Activated CD4-positive, alpha-beta T cell treated with anti-CD3 and anti-CD28 coated beads, Interleukin-2, amount 10 ng/mL, durations not matched to agents 7 days and 5 days (primary cell): ENCODE measurements at regions not wholly inside any gene's neighbourhood (a gene's known extent, or its start where the extent isn't known, plus 50 kb on each side); places are given as distances from the start of the nearest gene placed in this dataset.
"Not testable (repeated sequence)": the region's sequence is repeated elsewhere in the genome, so short reads cannot be mapped to it uniquely, and the experiment has no call there.

Experiments
- CTCF ChIA-PET: fragments of 350-600 bp; sonication (Branson Sonifier 250); formaldehyde crosslinking; loops from one replicate; lab custom pipeline; 2021; ENCODE audit warnings: antibody characterized with exemption; lab: Charles Lee
- POLR2A ChIA-PET: fragments of 350-600 bp; sonication (Branson Sonifier 250); formaldehyde crosslinking; loops from one replicate; lab custom pipeline; 2021; ENCODE audit warnings: antibody characterized with exemption; lab: Charles Lee
- DNase-seq: peaks from one replicate; pipeline ENCODE4 v3.0.0-alpha.2; 2020
- H3K27ac Mint-ChIP-seq: one replicate; pipeline ENCODE4 v1.8.0; 2021; ENCODE audit warnings: mild to moderate bottlenecking, moderate library complexity, mixed read lengths
- H3K27me3 Mint-ChIP-seq: one replicate; pipeline ENCODE4 v1.8.0; 2021; ENCODE audit warnings: mixed read lengths
- H3K36me3 Mint-ChIP-seq: one replicate; pipeline ENCODE4 v1.8.0; 2021; ENCODE audit warnings: low read depth, mixed read lengths
- H3K4me1 Mint-ChIP-seq: one replicate; pipeline ENCODE4 v1.8.0; 2021; ENCODE audit warnings: mixed read lengths
- H3K4me3 Mint-ChIP-seq: one replicate; pipeline ENCODE4 v1.8.0; 2021; ENCODE audit warnings: mild to moderate bottlenecking, moderate library complexity, mixed read lengths
- H3K9me3 Mint-ChIP-seq: one replicate; pipeline ENCODE4 v1.8.0; 2021; ENCODE audit warnings: mixed read lengths

DNA sequence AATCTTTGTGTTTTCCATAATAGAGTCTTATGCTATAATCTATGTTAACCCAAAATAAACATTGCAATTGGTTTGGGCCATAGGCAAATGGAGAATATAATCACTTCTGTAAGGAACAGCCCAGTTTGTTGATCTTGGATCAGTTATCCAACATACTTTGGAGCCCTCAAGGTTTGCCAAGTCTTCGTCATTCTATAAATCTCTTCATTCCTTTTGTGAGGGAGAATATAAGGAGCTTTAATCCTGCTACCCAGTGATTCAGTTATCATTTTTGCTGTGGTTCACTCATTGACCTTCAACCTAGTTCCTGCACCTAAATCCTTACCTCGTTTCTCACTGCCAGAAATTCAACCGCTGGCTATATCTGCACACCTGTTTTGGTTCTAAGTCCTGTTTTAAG, 500.3 kb upstream of the PTCHD4 start:
- CTCF ChIA-PET, result no interaction called here
- peaks cover 3% of the 10 kb centered on the region for H3K9me3 Mint-ChIP-seq
- no peak overlapping the region for H3K4me3 Mint-ChIP-seq
- POLR2A ChIA-PET, result no interaction called here
- no peak for DNase-seq
- H3K27me3 Mint-ChIP-seq, result no peaks in the 10 kb centered on the region
- no peaks in the 10 kb centered on the region for H3K36me3 Mint-ChIP-seq
- H3K27ac Mint-ChIP-seq, result no peak overlapping the region
- H3K4me1 Mint-ChIP-seq, result no peaks in the 10 kb centered on the region

DNA sequence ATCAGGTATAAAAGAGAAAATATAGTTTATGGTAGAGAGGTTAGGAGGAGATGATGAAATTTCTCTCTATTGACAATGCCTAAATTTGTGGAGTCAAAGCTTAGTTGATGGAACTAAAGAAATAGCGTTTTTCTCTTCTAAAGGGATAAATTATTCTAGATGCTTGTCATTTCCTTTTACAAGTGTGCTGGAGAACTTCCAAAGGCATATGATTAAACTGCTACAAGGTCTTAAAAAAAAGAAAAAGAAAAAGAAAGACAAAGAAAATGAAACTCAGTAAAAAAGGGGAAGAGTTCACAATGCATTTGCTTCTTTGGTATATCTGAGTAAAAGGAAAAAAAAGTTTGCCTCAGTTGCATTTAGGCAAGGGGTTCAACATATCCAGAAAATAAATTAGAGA, 499.8 kb upstream of the PTCHD4 start:
- Mint-ChIP-seq H3K36me3 (no peaks in the 10 kb centered on the region), H3K4me3 (no peak overlapping the region), H3K9me3 (peaks cover 3% of the 10 kb centered on the region), H3K4me1 (no peaks in the 10 kb centered on the region), H3K27me3 (no peaks in the 10 kb centered on the region), H3K27ac (no peak overlapping the region)
- no peak for DNase-seq
- ChIA-PET CTCF (no interaction called here), POLR2A (no interaction called here)

DNA sequence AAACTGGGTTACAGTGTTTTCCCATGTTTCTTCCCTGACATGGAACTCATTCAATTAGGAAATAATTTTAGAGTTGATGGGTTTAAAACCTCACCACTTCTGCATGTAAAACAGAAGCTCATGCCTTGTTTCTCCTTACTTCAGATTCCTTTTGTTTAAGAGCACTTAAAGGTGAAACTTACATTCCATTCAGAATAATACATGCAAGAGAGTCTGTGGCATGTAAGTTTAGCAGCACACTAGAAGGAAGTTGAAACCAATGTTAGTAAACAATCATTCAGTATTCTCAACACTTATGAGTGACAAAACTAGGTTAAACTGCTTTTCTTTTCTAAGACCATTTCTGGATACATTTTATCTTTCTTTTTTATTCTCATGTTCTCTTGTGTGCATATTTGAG, 495.6 kb upstream of the PTCHD4 start:
- no peaks in the 10 kb centered on the region for H3K36me3 Mint-ChIP-seq
- DNase-seq, result no peak
- no peak overlapping the region for H3K4me3 Mint-ChIP-seq
- H3K27ac Mint-ChIP-seq, result no peak overlapping the region
- CTCF ChIA-PET, result interaction anchor here (0.6 kb wide), 1 partner anchor 70 kb away, joined by 3 read pairs; no protein-coding TSS in a partner anchor
- POLR2A ChIA-PET, result no interaction called here
- H3K4me1 Mint-ChIP-seq, result no peaks in the 10 kb centered on the region
- H3K9me3 Mint-ChIP-seq, result no peaks in the 10 kb centered on the region
- H3K27me3 Mint-ChIP-seq, result no peaks in the 10 kb centered on the region

DNA sequence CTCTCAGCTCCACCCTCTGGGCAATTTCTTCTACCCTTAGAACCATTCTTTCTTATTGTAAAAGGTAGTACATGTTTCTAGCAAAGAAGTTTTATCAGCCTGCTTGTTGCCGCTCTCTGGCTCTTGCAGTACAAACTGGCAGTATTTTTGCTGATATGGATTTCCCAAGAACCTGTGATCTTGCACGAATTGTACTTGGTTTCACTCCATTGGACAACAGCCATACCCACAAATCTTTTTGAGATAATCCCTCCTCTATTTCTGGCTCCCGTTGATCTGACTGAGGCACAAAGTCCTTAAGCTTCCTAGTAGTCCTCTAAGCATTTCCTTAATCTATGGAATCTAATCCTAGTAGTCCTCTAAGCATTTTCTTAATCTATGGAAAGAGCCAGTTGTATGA, 487.0 kb upstream of the PTCHD4 start:
- Mint-ChIP-seq H3K4me1 (no peaks in the 10 kb centered on the region), H3K27ac (no peak overlapping the region), H3K9me3 (peaks cover 2% of the 10 kb centered on the region), H3K4me3 (no peak overlapping the region), H3K27me3 (no peaks in the 10 kb centered on the region), H3K36me3 (no peaks in the 10 kb centered on the region)
- CTCF ChIA-PET, result no interaction called here
- DNase-seq, result no peak
- POLR2A ChIA-PET, result no interaction called here

DNA sequence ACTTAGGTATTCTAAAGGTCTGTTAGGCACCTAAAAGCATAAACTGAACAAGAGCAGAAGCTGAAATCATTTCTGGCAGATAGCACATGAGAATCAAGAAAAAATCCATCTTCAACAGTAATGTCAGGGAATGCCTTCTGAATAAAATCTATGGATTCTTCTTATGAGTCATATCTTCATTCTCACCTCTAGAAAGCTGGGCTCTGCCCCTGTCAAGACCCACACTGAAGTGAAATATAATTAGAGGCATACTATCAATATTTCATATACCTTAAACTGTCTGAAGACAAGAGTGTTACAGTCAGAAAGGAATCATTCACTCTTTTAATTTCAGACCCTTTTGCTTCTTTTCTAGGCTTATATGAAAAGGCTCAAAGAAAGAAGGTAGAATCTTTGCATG, 485.8 kb upstream of the PTCHD4 start:
- ChIA-PET POLR2A (no interaction called here), CTCF (no interaction called here)
- no peaks in the 10 kb centered on the region for H3K36me3 Mint-ChIP-seq
- H3K4me1 Mint-ChIP-seq, result no peaks in the 10 kb centered on the region
- no peak for DNase-seq
- H3K27me3 Mint-ChIP-seq, result no peaks in the 10 kb centered on the region
- no peak overlapping the region for H3K4me3 Mint-ChIP-seq
- H3K9me3 Mint-ChIP-seq, result peaks cover 7% of the 10 kb centered on the region
- H3K27ac Mint-ChIP-seq, result no peak overlapping the region

DNA sequence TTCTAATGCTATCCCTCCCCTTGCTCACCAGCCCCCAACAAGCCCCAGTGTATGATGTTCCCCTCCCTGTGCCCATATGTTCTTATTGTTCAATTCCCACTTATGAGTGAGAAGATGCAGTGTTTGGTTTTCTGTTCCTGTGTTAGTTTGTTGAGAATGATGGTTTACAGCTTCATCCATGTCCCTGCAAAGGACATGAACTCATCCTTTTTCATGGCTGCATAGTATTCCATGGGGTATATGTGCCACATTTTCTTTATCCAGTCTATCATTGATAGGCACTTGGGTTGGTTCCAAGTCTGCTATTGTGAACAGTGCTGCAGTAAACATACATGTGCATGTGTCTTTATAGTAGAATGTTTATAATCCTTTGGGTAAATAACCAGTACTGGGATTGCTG, 480.2 kb upstream of the PTCHD4 start:
- H3K27me3 Mint-ChIP-seq, H3K36me3 Mint-ChIP-seq, H3K4me3 Mint-ChIP-seq, H3K4me1 Mint-ChIP-seq, POLR2A ChIA-PET, H3K27ac Mint-ChIP-seq, DNase-seq, CTCF ChIA-PET: not testable (repeated sequence)
- H3K9me3 Mint-ChIP-seq, result peaks cover 17% of the 10 kb centered on the region

DNA sequence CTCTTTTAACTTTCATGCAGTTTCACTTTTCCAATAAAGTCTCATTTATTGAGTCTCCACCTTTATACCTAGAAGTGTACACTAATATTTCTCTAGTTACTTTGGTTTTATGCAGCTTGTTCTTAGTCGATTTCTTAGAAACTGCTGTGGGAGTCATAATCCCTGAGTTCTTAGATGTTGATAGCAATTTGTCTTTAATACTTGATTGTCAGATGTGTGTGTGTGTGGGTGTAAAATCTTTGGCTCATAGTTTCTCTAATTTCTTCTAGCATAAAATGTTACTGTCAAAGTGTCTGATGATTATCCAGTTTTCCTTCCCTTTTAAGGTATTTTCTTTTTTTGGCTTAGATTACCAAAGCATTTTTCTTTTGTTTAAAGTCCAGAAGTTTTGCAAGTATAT, 473.8 kb upstream of the PTCHD4 start:
- no peaks in the 10 kb centered on the region for H3K4me1 Mint-ChIP-seq
- POLR2A ChIA-PET, result no interaction called here
- H3K27ac Mint-ChIP-seq, result no peak overlapping the region
- no peak overlapping the region for H3K4me3 Mint-ChIP-seq
- DNase-seq, result no peak
- no peaks in the 10 kb centered on the region for H3K27me3 Mint-ChIP-seq
- CTCF ChIA-PET, result no interaction called here
- no peaks in the 10 kb centered on the region for H3K36me3 Mint-ChIP-seq
- no peaks in the 10 kb centered on the region for H3K9me3 Mint-ChIP-seq

DNA sequence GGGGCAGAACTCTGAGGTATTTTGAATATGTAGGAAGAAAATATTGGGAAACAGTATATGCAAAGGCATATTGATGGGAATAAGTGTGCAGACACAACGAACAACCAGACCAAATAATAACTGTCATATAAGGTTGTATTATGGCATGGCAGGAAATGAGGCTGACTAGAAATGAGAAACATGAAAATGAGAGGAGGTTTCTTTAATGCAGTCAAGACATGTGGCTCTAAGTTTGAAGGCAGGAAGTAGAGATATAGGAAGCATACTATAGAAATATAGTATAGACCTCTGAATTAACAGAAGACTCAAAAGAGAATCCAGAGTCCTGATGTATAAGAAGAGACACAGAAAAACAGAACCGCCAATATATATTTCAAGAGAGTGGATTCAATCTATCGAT, 459.7 kb upstream of the PTCHD4 start:
- no peak overlapping the region for H3K27ac Mint-ChIP-seq
- H3K9me3 Mint-ChIP-seq, result no peaks in the 10 kb centered on the region
- POLR2A ChIA-PET, result no interaction called here
- no peak overlapping the region for H3K4me3 Mint-ChIP-seq
- no peaks in the 10 kb centered on the region for H3K36me3 Mint-ChIP-seq
- no peak for DNase-seq
- no peaks in the 10 kb centered on the region for H3K4me1 Mint-ChIP-seq
- no peaks in the 10 kb centered on the region for H3K27me3 Mint-ChIP-seq
- CTCF ChIA-PET, result no interaction called here

DNA sequence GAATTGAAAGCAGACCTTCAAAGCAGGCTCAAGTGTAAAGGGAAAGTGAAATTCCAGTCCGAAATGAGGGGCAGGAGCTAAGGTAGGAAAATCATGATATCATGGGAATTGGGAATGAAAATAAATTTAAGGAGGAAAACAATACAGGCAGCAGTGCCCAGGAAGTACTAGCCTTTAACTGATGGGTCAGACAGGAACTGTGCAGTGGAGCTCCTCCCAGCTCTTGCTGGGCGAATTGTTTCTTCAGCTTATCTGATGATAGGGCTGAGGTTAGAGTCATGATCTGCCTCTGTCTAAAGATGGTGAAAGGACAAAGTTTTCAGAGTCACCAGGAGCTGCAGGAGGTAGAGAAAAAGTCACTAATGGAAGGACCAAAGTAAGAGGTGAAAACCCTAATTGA, 457.9 kb upstream of the PTCHD4 start:
- Mint-ChIP-seq H3K27me3 (no peaks in the 10 kb centered on the region), H3K27ac (no peak overlapping the region), H3K4me3 (no peak overlapping the region), H3K9me3 (no peaks in the 10 kb centered on the region), H3K4me1 (no peaks in the 10 kb centered on the region), H3K36me3 (no peaks in the 10 kb centered on the region)
- CTCF ChIA-PET, result no interaction called here
- POLR2A ChIA-PET, result no interaction called here
- DNase-seq, result no peak

DNA sequence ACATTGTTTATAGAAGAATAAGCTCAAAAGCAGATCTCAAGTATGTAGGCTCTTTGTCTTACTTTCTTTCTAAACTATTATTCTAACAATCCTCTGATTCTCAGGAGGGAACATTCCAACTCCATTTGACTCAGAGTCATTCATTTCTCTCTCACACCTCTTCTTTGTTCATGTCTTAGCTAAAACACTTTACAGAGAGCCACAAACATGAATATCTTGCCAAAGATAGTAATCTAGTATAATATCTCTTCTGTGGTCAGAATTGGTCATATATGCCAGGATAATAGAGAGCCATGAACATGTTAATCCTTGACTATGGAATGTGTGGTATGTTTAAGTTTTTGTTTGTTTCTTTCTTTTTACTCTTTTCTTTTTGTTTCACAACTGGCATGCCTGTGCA, 456.0 kb upstream of the PTCHD4 start:
- Mint-ChIP-seq H3K27ac (no peak overlapping the region), H3K4me3 (no peak overlapping the region), H3K4me1 (no peaks in the 10 kb centered on the region), H3K9me3 (no peaks in the 10 kb centered on the region), H3K27me3 (no peaks in the 10 kb centered on the region), H3K36me3 (no peaks in the 10 kb centered on the region)
- POLR2A ChIA-PET, result no interaction called here
- CTCF ChIA-PET, result no interaction called here
- no peak for DNase-seq

DNA sequence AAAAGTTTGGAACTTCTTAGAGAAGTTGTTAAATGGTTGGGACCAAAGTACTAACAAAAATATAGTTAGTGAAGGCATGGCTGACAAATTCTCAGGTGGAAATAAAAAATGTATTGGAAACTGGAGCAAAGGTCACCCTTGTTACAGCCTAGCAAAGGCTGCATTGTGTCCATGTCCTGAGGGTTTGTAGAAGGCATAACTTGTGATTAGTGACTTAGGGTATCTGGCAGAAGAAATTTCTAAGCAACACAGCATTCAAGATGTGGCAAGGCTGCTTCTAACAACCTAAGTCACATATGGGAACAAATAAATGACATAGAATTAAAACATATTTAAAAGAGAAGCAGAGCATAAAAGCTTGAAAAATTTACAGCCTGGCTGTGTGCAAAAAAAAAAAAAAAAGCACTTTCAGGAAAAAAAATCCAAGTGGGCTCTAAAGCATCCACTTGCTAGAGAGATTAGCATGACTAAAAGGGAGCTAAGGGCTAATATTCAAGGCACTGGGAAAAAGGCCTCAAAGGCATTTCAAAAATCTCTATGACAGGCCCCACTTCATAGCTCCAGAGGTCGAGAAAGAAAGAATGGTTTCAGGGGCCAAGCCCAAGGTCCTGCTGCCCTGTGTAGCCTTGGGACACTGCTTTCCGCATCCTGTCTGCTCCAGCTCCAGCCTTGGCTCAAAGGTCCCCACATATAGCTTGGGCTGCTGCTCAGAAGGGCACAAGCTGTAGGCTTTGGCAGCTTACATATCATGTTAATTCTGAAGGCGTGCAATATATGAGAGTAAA, 453.2 kb upstream of the PTCHD4 start:
- POLR2A ChIA-PET, result no interaction called here

DNA sequence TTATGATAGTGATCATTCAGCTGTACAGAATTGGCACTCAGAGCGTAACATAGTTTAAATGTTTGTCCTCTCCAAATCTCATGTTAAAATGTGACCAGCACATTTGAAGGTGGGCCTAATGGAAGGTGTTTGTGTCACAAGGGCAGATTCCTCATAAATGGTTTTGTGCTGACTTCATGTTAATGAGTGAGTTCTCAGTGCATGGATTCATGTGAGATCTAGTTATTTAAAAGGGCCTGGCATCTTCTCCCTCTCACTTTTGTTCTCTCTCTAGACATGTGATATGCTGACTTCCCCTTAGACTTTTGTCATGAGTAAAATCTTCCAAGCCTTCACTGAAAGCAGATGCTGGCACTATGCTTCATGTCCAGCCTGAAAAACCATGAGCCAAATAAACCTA, 452.4 kb upstream of the PTCHD4 start:
- no peaks in the 10 kb centered on the region for H3K9me3 Mint-ChIP-seq
- POLR2A ChIA-PET, result no interaction called here
- no peaks in the 10 kb centered on the region for H3K4me1 Mint-ChIP-seq
- CTCF ChIA-PET, result no interaction called here
- no peaks in the 10 kb centered on the region for H3K27me3 Mint-ChIP-seq
- H3K27ac Mint-ChIP-seq, result no peak overlapping the region
- no peak overlapping the region for H3K4me3 Mint-ChIP-seq
- no peak for DNase-seq
- H3K36me3 Mint-ChIP-seq, result no peaks in the 10 kb centered on the region

More for the DNA sequence above, 453.2 kb upstream of the PTCHD4 start:
- DNase-seq, result no peak
- H3K27me3 Mint-ChIP-seq, result no peaks in the 10 kb centered on the region
- H3K9me3 Mint-ChIP-seq, result no peaks in the 10 kb centered on the region
- H3K36me3 Mint-ChIP-seq, result no peaks in the 10 kb centered on the region
- CTCF ChIA-PET, result no interaction called here
- no peak overlapping the region for H3K27ac Mint-ChIP-seq
- H3K4me1 Mint-ChIP-seq, result no peaks in the 10 kb centered on the region
- H3K4me3 Mint-ChIP-seq, result no peak overlapping the region

DNA sequence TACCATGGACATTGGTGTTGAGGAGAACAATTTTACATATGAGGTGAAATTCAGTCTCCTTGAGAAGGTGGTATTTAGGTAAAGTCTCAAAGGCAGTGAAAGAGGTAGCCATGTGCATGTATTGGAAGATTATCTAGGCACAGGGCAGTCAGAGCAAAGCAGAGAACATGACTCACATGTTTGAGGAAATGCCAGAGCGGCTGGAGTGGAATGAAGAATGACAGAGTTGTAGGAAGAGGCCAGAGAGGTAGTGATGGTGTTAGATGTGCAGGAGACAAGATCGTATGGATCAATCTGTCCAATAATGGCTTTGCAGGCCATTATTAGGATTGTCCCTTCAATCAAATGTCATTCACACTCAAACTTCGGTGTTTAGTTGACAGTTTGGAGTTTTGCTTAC, 449.4 kb upstream of the PTCHD4 start:
- no peak for DNase-seq
- Mint-ChIP-seq H3K27me3 (no peaks in the 10 kb centered on the region), H3K9me3 (no peaks in the 10 kb centered on the region), H3K4me1 (no peaks in the 10 kb centered on the region), H3K4me3 (no peak overlapping the region), H3K27ac (no peak overlapping the region), H3K36me3 (no peaks in the 10 kb centered on the region)
- POLR2A ChIA-PET, result no interaction called here
- CTCF ChIA-PET, result no interaction called here

DNA sequence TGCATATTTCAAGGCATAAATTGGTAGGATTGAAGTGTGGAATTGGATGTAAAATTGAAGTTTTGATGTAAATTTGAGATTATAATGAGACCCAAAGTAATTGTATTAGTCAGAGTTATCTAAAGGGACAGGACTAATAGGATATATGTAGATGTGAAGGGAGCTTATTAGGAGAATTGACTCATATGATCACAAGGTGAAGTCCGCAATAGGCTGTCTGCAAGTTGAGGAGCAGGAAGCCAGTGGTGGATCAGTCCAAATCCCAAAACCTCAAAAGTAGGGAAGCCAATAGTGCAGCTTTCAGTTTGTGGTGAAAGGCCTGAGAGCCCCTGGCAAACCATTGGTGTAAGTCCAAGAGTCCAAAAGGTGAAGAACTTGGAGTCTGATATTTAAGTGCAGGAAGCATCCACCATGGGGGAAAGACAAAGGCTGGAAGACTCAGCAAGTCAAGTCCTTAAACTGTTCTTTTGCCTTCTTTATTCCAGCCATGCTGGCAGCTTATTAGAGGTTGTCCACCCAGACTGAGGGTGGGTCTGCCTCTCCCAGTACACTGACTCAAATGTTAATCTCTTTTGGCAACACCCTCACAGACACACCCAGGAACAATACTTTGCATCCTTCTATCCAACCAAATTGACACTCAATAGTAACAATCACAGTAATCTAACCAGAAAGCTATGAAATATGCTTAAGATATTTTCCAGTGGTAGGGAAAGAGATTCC, 442.6 kb upstream of the PTCHD4 start:
- DNase-seq, result no peak
- no peaks in the 10 kb centered on the region for H3K36me3 Mint-ChIP-seq
- ChIA-PET CTCF (no interaction called here), POLR2A (no interaction called here)
- no peaks in the 10 kb centered on the region for H3K9me3 Mint-ChIP-seq
- H3K4me1 Mint-ChIP-seq, result no peaks in the 10 kb centered on the region
- no peak overlapping the region for H3K27ac Mint-ChIP-seq
- no peak overlapping the region for H3K4me3 Mint-ChIP-seq
- no peaks in the 10 kb centered on the region for H3K27me3 Mint-ChIP-seq
